ENCODE measurements at regions not wholly inside any gene's neighbourhood (a gene's known extent, or its start where the extent isn't known, plus 50 kb on each side); places are given as distances from the start of the nearest gene placed in this dataset.
"Not testable (repeated sequence)": the region's sequence is repeated elsewhere in the genome, so short reads cannot be mapped to it uniquely, and the experiment has no call there.

GRCh38 chr1:145475962-145476361 lies 50.6 kb upstream of the NBPF20 start:
- not testable (repeated sequence) for TF ChIP-seq POLR2A, EP300 (IDR thresholded peaks at IDR 0.05)

Data from ovary (tissue), 1 donor.